ENCODE measurements at regions not wholly inside any gene's neighbourhood (a gene's known extent, or its start where the extent isn't known, plus 50 kb on each side); places are given as distances from the start of the nearest gene placed in this dataset.

GRCh38 chr15:93209690-93210445 is 120.9 kb upstream of the RGMA start:
- Histone ChIP-seq H3K27me3 (no peaks in the 10 kb centered on the region), H3K4me3 (no peak overlapping the region)
- intact Hi-C loops (cut with DNase I) = no loop called here

GRCh38 chr15:93206893-93207292 is 117.9 kb upstream of the RGMA start:
- intact Hi-C loops (cut with DNase I) = no loop called here
- H3K36me3 ChIP-seq (replicated peaks in 1 of 2; ENCODE audit: insufficient read depth in 1 of 2, low read depth in 2 of 2) = no peaks in the 10 kb centered on the region
- TF ChIP-seq POLR2A (IDR thresholded peaks at IDR 0.05) = no peak
- TF ChIP-seq, protein P1, sequence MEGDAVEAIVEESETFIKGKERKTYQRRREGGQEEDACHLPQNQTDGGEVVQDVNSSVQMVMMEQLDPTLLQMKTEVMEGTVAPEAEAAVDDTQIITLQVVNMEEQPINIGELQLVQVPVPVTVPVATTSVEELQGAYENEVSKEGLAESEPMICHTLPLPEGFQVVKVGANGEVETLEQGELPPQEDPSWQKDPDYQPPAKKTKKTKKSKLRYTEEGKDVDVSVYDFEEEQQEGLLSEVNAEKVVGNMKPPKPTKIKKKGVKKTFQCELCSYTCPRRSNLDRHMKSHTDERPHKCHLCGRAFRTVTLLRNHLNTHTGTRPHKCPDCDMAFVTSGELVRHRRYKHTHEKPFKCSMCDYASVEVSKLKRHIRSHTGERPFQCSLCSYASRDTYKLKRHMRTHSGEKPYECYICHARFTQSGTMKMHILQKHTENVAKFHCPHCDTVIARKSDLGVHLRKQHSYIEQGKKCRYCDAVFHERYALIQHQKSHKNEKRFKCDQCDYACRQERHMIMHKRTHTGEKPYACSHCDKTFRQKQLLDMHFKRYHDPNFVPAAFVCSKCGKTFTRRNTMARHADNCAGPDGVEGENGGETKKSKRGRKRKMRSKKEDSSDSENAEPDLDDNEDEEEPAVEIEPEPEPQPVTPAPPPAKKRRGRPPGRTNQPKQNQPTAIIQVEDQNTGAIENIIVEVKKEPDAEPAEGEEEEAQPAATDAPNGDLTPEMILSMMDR (IDR thresholded peaks at IDR 0.05) = no peak
- H3K27me3 ChIP-seq = no peaks in the 10 kb centered on the region
- no peak overlapping the region for H3K27ac ChIP-seq
- no peak for DNase-seq
- H3K4me1 ChIP-seq = no peaks in the 10 kb centered on the region
- WGBS, 2 donors = 88 to 100% methylated on average over 1 of the region's 1 CpG
- no peaks in the 10 kb centered on the region for H3K9me3 ChIP-seq
- ATAC-seq = no peak
- H3K4me3 ChIP-seq = no peak overlapping the region

More at GRCh38 chr15:93209690-93210445, 120.9 kb upstream of the RGMA start:
- no peak overlapping the region for H3K27ac ChIP-seq
- ATAC-seq (no peak), DNase-seq (no peak)
- no peaks in the 10 kb centered on the region for H3K36me3 ChIP-seq (replicated peaks in 1 of 2; ENCODE audit: insufficient read depth in 1 of 2, low read depth in 2 of 2)
- WGBS, 2 donors = 82 to 88% methylated on average over 11 of the region's 11 CpGs
- H3K9me3 ChIP-seq = no peaks in the 10 kb centered on the region
- TF ChIP-seq, protein P1 (IDR thresholded peaks at IDR 0.05) = no peak
- TF ChIP-seq POLR2A (IDR thresholded peaks at IDR 0.05) = no peak
- H3K4me1 ChIP-seq = no peaks in the 10 kb centered on the region

DNA sequence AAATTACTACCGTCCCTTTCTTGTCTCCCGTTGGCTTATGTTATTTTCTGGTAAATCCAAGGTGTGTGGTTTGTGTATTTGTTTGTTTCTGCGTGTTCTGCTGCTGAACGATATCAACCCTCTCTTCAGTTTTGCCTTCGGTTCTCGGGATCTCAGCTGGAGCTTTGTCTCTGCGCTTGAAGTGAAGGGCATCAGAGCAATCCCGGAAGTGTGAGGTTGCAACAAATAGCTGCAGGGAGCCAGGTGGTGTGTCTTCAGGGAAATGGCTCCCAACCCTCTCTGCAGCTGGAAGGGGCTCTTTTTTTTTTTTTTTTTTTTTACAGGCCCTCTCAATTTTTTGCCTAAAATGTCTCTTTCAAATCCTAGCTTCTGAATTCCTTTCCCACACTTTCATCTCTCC is 116.4 kb upstream of the RGMA start:
- Histone ChIP-seq H3K27me3 (no peaks in the 10 kb centered on the region), H3K4me1 (no peaks in the 10 kb centered on the region), H3K4me3 (no peak overlapping the region), H3K36me3 (replicated peaks in 1 of 2; ENCODE audit: insufficient read depth in 1 of 2, low read depth in 2 of 2) (no peaks in the 10 kb centered on the region), H3K9me3 (no peaks in the 10 kb centered on the region), H3K27ac (no peak overlapping the region)
- DNase-seq (no peak), ATAC-seq (no peak)
- no peak for TF ChIP-seq POLR2A (IDR thresholded peaks at IDR 0.05)
- TF ChIP-seq, protein P1 (IDR thresholded peaks at IDR 0.05) = no peak
- intact Hi-C loops (cut with DNase I) = no loop called here
- WGBS, 2 donors = 87 to 94% methylated on average over 8 of the region's 8 CpGs

DNA sequence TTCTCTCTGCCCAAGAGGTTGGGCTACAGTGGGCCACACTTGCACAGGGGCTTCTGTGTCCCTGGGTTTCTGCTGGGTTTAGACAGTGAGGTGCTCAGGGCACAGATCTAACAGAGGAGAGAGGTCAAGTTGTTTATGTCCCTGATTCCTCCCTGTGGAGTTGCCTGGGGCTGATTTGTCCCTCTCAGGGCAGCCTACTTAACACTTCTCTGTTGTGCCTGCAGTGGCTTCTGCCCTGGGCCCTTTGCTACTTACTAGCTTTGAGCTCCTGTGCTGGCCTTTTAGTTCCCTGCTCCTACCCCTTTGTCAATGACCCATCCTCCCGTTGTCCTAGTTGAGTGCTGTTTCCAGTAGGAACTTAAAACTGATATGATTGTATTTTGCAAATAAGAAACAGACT is 114.0 kb upstream of the RGMA start:
- no peaks in the 10 kb centered on the region for H3K9me3 ChIP-seq
- no peak overlapping the region for H3K27ac ChIP-seq
- H3K4me1 ChIP-seq = no peaks in the 10 kb centered on the region
- ATAC-seq (no peak), DNase-seq (no peak)
- no peaks in the 10 kb centered on the region for H3K27me3 ChIP-seq
- WGBS, 2 donors = 54 to 78% methylated on average over 1 of the region's 1 CpG
- no peaks in the 10 kb centered on the region for H3K36me3 ChIP-seq (replicated peaks in 1 of 2; ENCODE audit: insufficient read depth in 1 of 2, low read depth in 2 of 2)
- no peak overlapping the region for H3K4me3 ChIP-seq
- no peak for TF ChIP-seq POLR2A (IDR thresholded peaks at IDR 0.05)
- TF ChIP-seq, protein P1 (IDR thresholded peaks at IDR 0.05) = no peak
- intact Hi-C loops (cut with DNase I) = no loop called here

DNA sequence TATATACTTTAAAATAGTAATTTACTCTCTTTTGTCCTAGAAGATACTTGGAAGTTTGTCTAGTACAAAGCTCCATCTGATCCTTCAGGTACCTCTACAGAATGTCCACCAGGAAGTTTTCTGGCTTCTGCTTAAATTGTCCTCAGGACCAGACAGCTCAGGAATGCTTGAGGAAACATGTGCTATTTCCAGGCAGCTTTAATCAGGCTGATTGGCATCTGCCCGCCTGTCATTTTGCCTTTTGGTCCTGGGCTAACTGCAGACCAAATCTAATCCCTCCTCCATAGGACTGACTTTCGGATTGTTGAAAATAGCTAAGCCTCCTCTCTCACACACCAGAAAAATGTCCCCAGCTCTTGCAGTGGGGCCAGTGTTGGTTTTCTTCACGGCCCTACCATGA is 113.4 kb upstream of the RGMA start:
- WGBS, 2 donors = 94 to 96% methylated on average over 3 of the region's 3 CpGs
- H3K27me3 ChIP-seq = no peaks in the 10 kb centered on the region
- no peak overlapping the region for H3K27ac ChIP-seq
- ATAC-seq = no peak
- H3K4me1 ChIP-seq = no peaks in the 10 kb centered on the region
- TF ChIP-seq POLR2A (IDR thresholded peaks at IDR 0.05) = no peak
- TF ChIP-seq, protein P1 (IDR thresholded peaks at IDR 0.05) = no peak
- no peak overlapping the region for H3K4me3 ChIP-seq
- H3K9me3 ChIP-seq = no peaks in the 10 kb centered on the region
- no peaks in the 10 kb centered on the region for H3K36me3 ChIP-seq (replicated peaks in 1 of 2; ENCODE audit: insufficient read depth in 1 of 2, low read depth in 2 of 2)
- no peak for DNase-seq
- intact Hi-C loops (cut with DNase I) = no loop called here
